Hepatic stellate cell (primary cell): ENCODE measurements at regions not wholly inside any gene's neighbourhood (a gene's known extent, or its start where the extent isn't known, plus 50 kb on each side); places are given as distances from the start of the nearest gene placed in this dataset.

ENCODE experiments used
- DNase-seq: peaks from one replicate; pipeline ENCODE4 v3.0.0; 2011; ENCODE audit warnings: low spot score

DNA sequence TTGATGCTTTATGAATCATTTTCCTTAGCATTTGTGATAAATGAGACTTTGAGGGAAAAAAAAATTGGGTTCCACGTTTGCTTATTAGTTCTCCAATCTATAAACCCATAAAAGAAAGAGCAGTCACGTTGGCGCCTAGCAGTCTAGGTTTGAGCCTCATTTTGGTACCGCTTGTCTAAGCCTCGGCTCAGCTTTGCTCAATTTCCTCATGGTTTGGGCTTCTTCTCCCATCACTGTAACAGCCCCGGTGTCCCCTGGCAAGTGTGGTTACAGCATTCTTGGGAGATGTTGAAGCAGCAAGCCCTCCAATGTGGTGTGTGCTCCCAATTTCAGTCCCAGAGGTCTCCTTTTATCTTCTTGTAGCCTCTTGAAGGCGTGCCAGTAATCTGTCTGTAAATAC, 578.4 kb downstream of the CDK5RAP2 start:
- no peak for DNase-seq

DNA sequence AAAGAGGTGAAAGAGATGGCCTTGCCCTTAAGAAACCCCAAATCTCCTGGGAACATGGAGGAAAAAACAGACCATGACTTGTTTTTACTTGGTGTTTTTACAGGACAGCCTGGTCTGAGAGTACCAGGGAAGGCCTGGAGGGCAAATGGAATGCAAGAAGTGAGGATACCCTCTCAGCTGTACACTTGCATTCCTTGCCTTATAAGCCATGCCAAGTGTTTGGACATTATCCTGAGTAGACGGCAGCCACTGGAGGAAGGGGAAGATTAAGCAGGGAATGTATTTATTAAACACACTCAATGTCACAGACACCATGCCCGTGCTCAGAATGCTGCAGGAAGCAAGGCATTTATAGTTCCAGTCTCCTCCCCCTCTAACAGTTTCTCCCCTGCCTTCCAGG, 581.4 kb downstream of the CDK5RAP2 start:
- DNase-seq = no peak

DNA sequence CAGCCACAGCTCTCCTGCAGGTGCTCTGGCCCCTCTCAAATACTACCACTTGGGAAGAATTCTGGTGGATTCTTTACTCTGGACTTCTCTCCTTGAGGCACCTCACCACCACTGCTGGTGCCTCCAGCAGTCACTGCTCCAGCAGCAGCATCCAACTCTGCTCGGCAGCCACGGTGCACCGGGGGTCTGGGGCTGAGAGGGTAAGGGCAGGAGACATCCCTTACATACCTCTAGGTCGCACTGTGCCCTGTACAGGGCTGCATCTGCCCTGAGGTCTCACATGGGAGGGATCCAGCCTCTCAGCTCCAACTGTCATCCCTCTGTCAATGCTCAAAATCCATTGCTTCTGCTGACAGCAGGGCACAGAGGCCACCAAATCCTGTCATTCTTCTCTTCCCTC, 588.2 kb downstream of the CDK5RAP2 start:
- no peak for DNase-seq

DNA sequence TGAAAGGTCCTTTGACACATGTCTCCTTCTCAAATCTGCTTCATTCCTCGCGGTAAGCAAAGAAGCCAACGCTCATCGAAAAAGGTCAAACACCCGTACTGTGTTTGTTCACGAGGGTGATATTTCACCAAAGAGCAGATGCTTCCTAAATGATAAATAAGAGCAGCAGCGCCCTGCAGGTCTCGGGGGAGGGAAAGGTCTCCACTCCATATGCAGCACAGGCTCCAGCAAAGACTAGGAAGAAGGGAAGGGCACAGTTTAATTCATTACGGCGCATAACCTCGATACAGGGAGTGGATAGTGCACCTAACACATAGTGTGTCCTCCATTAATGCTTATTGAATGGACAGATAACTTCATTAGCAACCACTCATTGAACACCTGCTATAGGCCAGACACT, 593.3 kb downstream of the CDK5RAP2 start:
- DNase-seq = no peak

DNA sequence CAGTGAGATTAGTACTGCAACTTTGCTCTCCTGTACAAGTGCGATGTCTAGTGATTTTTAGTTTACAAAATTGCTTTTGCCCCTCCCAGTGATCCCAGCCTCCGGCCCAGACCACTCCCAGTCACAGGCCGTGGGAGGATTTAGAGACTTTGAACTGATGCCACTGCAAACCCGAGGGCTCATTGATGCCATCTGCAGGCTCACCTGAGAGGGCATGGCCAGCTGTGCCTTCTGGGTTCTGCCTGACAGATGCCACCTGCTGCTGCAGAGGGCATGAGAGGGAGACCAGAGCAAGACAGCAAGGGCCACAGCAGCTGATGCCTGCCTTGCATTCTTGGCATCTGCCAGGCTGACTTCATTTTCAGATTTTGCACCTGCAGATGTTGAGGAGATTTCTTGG, 593.8 kb downstream of the CDK5RAP2 start:
- DNase-seq = no peak

DNA sequence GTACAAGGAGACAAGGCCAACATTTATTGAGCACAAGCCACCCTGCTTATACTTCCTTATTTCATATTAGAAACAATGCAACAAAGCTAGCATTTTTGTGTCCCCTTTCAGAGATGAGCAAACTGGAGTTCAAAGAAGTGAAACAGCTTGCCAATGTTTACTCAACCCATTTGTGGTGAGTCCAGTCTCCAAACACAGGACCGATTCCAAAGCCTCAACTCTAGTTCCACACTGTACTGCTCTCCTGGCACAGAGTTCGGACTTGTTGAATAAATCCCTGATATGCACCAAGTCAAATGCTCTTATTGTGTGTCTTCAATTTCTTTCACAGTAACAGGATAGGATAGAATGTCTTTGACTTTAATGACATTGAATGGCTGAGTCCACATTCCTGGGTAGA, 604.8 kb upstream of the BRINP1 start:
- no peak for DNase-seq

DNA sequence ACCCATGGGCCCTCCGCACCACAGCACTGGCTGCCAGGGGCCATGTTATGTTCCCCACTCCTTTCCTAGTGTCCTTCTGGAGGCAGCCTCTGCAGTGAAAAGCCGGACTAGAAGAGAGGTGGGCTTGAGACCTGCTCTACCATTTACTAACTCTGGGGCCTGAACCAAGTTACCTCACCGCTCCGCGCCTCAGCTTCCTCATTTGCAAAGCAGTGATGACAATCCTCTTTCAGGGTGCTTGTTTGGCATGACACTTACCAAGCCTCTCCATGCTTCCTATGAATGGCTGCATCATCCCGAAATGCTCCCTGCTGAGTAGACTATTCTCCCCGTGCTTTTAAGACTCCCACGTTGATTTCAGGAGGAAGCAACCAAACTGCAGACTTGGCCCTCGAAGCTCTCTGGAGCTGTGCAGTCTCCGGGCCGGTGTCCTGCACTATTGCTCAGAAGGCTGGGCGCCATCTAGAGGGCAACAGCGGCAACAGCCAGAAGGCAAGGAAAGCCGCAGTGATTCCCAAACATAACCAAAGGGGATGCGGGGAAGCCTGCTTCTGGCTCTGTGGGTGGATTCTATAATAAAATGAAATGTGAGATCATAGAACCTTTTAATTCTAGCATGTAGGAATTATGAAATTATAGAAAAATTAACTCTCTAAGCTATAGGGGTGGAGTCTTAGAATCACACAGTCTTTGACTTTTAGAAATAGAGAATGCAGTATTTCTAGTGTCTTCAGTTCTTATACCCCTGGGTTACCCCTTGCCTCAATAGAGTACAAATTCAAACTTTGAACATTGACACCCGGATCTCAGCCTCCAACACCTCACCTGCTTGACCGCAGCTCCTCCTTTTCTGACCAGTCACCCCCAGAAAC, 599.8 kb upstream of the BRINP1 start:
- peak; percentile 69 for DNase-seq

DNA sequence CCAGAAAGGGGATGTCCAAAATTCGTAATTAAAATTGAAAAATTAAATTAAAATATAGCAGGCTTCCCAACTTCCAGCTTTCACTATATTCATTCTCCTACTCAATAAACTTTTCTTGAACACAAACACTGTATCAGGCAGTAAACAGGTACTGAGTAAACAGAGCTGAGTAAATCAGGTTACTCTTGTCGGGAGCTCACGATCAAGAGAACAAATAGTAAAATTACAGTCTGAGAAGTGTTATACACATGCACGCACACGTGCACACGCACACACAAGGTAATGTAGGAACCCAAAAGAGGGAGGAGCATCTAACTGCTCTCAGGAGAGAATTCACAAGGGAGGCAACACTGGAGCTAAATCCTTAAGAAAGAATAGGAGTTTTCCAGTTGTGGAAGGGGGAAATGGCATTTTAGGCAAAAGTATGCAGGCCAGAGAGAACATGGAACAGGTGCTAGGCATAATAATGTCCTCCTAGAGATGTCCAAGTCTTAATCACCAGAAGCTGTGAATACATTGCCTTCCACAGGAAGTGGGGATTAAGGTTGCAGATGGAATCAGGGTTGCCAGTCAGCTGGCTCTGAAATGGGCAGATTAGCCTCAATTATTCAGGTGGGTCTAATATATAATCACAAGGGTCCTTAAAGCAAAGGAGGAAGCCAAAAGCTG, 598.8 kb upstream of the BRINP1 start:
- no peak for DNase-seq

DNA sequence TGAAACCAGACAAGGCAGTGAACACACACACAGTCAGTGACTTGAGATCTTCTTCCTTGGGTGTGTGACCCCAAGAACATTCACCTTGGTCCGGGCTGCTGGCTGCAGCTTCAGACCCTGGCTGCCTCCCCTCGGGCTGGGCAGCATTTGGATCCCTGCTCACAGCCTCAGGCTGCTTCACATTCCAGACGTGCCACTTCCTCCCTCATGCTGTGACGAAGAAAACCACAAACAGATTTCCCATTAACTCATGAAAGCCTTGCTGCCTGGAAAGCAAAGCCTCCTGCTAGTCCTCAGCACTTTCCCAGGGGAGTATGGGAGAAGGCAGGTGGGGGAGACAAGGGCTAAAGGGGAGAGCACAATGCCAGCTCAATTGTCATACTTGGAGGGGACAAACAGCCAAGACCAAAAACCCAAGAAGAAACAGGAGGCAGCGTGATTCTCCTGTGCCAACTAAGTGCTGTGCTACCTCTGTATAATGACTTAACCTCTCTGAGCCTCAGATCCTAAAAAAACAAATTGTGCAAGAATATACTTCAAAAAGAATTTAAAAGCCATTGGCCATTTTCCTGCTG, 594.6 kb upstream of the BRINP1 start:
- peak; percentile 85 for DNase-seq

DNA sequence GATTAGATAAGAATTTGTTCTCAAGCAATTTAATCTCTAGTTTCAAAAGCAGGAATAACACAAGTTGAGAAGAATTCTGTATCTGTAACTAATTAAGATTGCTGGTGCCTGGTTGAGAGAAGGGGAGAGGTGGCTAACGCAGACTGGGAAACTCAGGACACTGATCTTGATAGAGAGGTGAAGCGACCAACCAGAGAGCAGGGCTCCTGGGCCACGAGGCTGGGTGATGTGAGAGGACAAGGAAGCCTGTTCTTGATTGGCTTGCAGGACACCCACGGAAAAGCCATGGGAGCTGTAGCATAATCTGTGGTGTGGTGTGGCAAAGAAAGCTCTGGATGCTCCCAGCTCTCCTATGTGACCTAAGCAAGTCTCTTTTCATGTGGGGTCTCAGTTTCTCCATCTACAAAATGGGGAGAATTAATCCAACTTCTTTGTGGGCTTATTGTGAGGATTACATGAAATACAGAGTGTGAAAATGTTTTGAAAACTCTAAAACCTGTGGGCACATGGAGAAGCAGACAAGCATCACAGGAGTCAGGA, 594.1 kb upstream of the BRINP1 start:
- DNase-seq = peak; percentile 85

DNA sequence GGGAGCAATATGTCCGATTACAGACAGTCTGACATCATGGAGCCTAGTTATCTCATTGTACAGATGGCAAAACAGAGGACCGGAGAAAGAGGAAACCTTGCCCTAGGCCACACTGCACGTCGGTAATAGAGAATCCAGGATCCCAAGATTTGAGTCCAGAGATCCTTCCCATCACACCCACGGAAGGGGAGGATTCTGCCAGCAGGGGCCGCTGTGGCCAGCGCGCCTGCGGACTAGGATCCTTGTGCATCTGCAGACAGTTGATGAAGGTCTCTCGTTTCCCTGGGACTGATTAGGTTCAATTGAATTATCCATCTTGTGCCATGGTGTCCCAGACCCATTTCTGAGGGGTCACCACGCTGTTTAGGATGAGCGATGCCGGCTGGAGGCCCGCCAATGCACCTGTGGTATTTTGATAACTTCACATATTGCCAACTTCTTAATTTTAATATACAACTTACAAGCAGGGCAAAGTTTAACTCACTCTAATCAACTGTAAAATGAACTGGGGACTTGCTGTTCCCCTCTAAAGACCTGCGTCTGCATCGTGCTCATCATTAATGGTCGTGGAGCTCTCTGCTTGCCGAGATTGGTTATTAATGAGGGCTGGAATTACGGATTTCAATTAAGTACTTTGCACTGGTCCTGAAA, 592.7 kb upstream of the BRINP1 start:
- peak; percentile 63 for DNase-seq

DNA sequence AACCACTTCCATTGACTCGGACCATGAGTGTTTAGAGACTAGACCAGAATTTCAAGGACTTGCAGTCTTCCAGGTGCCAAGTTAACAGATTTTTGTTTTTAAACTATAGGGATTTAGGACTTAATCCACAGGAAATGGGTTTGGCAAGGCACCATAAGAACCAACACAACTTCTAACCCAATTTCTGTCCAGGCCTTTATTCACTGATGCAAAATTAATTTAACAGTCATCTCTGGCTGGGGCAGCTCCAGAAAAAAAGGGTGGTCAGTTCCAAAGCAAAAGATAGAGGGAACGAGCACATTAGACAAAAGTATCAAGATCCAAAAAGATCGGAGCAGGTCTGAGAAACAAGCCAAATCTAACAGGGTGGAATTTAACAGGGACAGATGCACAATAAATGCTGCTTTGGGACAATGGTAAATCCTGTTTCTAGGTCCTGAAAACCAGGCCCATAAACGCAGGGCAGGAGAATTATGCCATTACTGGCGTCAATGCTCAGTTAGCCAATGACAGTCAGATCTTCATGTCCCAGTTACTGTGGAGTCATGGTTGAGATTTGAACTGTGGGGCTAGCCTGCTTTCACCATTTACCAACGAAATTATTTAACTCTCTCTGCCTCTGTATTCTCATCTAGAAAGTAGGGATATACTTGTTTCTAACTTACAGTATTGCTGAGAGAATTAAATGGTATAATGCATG, 590.8 kb upstream of the BRINP1 start:
- no peak for DNase-seq

DNA sequence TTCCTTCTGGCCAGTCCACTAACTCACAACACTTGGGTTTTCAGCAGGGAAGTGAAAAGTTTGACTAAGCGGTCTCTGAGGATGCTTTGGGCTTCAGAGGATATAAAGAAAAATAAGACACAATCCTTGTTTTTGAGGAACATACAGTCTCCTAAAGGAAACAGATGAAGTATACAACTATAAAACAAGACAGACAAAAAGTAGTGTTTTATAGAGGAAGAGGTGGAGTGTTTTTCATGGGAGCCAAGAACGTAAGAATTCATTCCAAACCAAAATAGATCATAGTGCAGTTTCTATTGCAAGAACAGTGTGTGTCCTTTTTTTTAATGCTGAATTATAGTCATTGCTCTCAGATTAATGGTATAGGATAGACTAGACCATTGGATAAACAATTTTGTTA, 586.9 kb upstream of the BRINP1 start:
- DNase-seq = no peak

DNA sequence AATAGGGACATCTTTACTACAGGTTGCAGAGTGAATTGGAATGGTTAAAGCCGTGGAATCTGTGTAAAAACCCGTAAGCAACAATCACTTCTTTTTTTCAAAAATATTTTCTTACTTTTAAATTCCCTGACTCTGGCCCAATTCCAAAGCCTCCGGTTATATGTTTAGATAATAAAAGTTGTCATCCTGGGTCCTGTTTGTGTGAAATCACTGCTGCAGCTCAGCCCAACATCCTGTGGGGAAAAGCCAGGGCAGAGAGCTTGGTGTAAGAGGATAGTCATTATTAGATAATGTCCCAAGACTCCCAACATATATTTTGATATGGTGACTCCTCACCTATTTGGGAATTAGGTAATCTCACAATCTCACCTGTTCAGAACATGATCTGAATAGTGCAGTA, 586.0 kb upstream of the BRINP1 start:
- DNase-seq = no peak

DNA sequence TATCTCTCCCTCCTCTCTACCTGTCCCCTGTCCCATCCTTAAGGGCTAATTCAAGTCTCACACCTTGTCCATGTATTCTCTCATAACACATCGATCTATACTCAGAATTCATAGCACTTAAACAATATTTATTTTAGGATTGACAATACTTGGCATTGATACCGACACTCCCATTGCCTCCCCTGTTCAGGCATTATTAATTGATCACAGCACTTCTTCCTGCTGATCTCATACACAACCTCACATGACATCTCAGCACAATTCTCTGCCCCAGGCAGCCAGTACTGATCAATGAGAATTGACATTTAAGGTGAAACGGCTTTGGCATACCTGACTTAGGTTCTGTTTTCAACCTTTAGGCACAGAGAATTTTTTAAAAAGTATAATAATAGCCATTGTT, 582.4 kb upstream of the BRINP1 start:
- DNase-seq = no peak

DNA sequence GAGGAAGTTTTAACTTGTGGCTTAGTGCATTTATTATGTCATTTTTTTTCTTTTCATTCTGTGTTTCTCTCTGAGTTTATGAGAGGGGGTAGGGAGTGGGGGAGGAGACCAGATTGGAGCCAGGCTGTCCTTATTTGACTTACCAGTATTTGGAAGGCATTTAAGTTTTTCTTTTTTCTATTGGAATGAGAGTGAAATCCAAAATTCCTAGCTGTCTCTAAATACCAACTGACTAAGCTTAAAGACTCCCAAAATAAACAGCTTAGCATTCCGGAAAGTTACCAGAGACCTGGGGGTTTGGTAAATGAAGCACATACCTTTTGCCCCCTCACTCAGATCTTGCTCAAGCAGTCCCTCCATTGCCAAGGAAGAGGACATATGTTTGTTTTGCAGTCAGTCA, 581.9 kb upstream of the BRINP1 start:
- DNase-seq = peak; percentile 40

DNA sequence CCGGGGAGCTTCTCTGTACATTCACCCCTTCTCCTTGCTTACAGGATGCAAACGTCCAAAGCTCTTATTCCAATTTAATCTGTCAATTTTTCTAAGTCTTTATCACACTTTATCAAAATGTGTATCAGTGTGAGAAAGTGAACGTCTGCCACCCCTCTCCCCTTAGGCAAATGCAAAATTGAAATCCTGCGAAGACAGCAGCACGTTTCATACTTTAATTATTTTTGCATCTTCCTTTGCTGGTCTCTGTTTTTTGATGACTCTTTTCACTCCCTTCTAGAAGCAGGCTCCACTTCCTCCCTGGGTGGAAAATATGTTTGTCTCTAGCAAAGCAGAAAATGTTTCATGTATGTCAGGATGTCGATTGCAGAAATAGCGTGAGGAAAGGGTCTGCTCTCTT, 576.5 kb upstream of the BRINP1 start:
- no peak for DNase-seq

DNA sequence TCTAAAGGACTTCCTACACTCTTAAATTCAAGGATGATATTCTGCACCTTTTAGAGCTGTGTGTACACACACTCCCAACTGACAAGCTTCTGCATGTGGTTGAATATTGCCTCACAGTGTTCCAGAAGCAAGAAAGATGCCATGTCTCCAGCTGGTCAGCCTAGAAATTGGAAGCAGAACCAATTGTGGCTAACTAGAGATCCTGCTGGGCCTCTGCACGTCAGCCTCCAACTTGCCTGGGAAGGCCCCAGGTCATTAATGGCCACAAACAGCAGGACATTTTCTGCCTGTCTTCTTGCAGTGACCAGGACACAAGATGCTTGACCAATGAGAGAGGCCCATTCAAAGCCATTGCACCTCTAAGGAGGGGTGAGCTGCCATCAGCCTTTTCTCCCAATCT, 571.9 kb upstream of the BRINP1 start:
- DNase-seq = no peak

DNA sequence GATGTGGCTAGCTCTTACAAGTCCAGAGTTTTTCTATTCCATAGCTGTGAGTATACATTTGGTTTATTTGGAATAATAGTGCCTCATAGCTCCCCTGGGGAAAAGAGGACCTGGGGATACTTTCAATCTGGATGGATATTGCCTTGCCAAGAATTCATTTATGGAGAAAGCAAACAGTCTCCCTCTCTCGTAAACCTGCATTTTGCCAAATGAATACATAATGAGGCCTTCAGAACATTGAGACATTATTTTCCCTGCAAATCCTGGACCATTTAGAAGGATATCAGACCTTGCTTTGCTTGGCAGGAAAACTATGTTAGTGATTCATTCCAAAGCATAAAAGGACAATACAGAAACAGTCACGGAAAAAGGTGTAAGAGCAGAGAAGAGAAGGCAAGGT, 569.6 kb upstream of the BRINP1 start:
- DNase-seq = no peak

DNA sequence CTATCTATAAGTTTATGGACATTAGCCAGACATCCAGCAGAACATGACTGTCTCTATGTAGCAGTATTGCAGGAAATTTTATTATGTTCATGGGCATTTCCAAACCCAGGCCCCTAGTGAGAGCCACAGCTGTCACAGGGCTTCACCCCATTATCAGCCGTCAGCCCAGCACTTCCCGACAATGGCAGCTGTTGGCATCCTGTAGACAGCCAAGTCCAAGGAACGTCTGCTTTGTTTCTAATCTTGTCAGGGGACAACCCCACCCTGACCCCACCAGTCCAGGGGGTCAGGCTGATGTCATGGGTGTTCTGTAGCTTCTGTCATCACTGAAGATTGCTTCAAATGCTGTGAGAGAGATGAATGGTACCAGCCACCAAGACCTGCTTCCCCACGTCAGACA, 565.3 kb upstream of the BRINP1 start:
- no peak for DNase-seq

DNA sequence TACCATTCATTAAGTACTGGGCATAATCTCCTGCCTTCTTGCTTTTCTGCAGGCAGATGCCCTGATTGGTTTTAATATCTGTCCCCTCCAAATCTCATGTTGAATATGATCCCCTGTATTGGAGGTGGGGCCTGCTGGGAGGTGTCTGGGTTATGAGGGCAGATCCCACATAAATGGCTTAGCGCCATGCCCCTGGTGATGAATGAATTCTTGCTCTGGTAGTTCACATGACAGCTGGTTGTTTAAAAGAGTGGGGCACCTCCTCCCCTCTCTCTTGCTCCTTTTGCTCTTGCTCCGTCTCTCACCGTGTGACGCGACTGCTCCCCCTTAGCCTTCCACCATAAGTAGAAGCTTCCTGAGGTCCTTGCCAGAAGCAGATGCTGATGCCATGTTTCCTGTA, 564.0 kb upstream of the BRINP1 start:
- DNase-seq = no peak

DNA sequence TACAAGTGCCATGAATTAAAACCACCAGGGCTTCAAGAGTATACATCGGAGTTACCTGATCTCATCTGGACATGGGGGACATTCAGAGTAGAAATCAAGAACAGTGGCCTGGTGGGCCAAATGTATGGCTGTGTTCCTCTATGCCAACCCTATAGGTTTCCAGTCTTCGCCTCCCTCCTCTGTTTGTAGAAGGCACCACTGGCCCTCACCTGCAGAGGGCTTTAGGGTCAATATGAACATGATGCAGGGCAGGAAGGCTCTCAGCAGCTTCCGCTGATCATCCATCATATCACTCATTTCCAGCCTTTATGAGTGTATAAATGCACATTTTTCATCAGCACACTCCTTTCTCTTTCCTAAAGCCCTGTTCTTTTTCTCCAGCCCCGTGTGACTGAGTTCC, 555.5 kb upstream of the BRINP1 start:
- no peak for DNase-seq
